IMR-90 (cell line): ENCODE measurements at regions not wholly inside any gene's neighbourhood (a gene's known extent, or its start where the extent isn't known, plus 50 kb on each side); places are given as distances from the start of the nearest gene placed in this dataset.

Source experiments
- ATAC-seq: fragments of 200-7000 bp; cut with Tn5 transposase; 2 replicates; pipeline ENCODE4 v1.9.1; 2020; ENCODE audit warnings: low read depth, mild to moderate bottlenecking, moderate library complexity
- BruUV-seq: library from RNA; stranded (reverse); fragments of 400-500 nt; replicated peaks from 2 replicates; lab custom pipeline; 2021; lab: Mats Ljungman, UMichigan
- CTCF ChIA-PET: fragments of 300-600 bp; formaldehyde crosslinking; extraction: SDS; loops from one replicate; lab custom pipeline; 2021; ENCODE audit warnings: antibody characterized with exemption; lab: Yijun Ruan, JAX
- POLR2A ChIA-PET: fragments of 300-600 bp; sonication (Branson Sonifier 250); formaldehyde crosslinking; loops from one replicate; lab custom pipeline; 2022; ENCODE audit warnings: antibody characterized with exemption; ENCODE audit not compliant: unreplicated experiment; lab: Charles Lee
- DNase-seq: peaks from one replicate; pipeline ENCODE4 v3.0.0; 2013
- H2AFZ ChIP-seq: replicated peaks from 2 replicates; pipeline ENCODE3; 2013; ENCODE audit warnings: low read length, mild to moderate bottlenecking; ENCODE audit not compliant: poor library complexity
- H2AK5ac ChIP-seq: 2 replicates; pipeline ENCODE4 v1.6.1; 2013; ENCODE audit warnings: low read depth, low read length, inconsistent platforms
- H2AK9ac ChIP-seq: replicated peaks from 2 replicates; pipeline ENCODE3; 2013; ENCODE audit warnings: mild to moderate bottlenecking, low read depth, low read length, moderate library complexity; ENCODE audit not compliant: poor library complexity
- H2BK120ac ChIP-seq: 2 replicates; pipeline ENCODE4 v1.6.1; 2013; ENCODE audit warnings: low read depth, low read length, inconsistent platforms
- H2BK15ac ChIP-seq: 3 replicates; pipeline ENCODE4 v1.6.1; 2013; ENCODE audit warnings: low read depth, low read length, inconsistent platforms
- H2BK20ac ChIP-seq: 2 replicates; pipeline ENCODE4 v1.6.1; 2013; ENCODE audit warnings: low read depth, mild to moderate bottlenecking, inconsistent platforms, low read length, moderate library complexity
- H2BK5ac ChIP-seq: 2 replicates; pipeline ENCODE4 v1.6.1; 2013; ENCODE audit warnings: mild to moderate bottlenecking, low read depth, low read length, inconsistent platforms; ENCODE audit not compliant: poor library complexity, severe bottlenecking
- H3K14ac ChIP-seq: replicated peaks from 2 replicates; pipeline ENCODE4 v1.6.1; 2013; ENCODE audit warnings: low read depth, low read length, inconsistent platforms
- H3K18ac ChIP-seq: 2 replicates; pipeline ENCODE4 v1.6.1; 2013; ENCODE audit warnings: low read depth, low read length, control low read depth
- H3K23ac ChIP-seq: 2 replicates; pipeline ENCODE4 v1.6.1; 2013; ENCODE audit warnings: low read depth, low read length, inconsistent platforms
- H3K27ac ChIP-seq: 2 replicates; pipeline ENCODE4 v1.5.1; 2013; ENCODE audit warnings: mild to moderate bottlenecking, control low read depth, low read length; ENCODE audit not compliant: insufficient read depth
- H3K27me3 ChIP-seq: 2 replicates; pipeline ENCODE4 v1.6.1; 2013; ENCODE audit warnings: low read length; ENCODE audit not compliant: control insufficient read depth, insufficient read depth
- H3K36me3 ChIP-seq: 2 replicates; pipeline ENCODE4 v1.6.1; 2013; ENCODE audit warnings: low read length, mixed read lengths; ENCODE audit not compliant: control insufficient read depth, insufficient read depth
- H3K4ac ChIP-seq: 2 replicates; pipeline ENCODE4 v1.6.1; 2013; ENCODE audit warnings: low read depth, low read length, inconsistent platforms
- H3K4me1 ChIP-seq: 2 replicates; pipeline ENCODE4 v1.6.1; 2013; ENCODE audit warnings: low read length, mixed read lengths; ENCODE audit not compliant: control insufficient read depth, insufficient read depth
- H3K4me2 ChIP-seq: 2 replicates; pipeline ENCODE4 v1.6.1; 2013; ENCODE audit warnings: low read depth, mild to moderate bottlenecking, control low read depth, low read length, moderate library complexity
- H3K4me3 ChIP-seq: 2 replicates; pipeline ENCODE4 v1.5.1; 2013; ENCODE audit warnings: low read depth, mild to moderate bottlenecking, control low read depth, low read length, moderate library complexity; ENCODE audit not compliant: insufficient read depth
- H3K56ac ChIP-seq: 2 replicates; pipeline ENCODE4 v1.6.1; 2013; ENCODE audit warnings: low read length, inconsistent platforms; ENCODE audit not compliant: insufficient read depth; ENCODE audit errors: extremely low read depth
- H3K79me1 ChIP-seq, 2 experiments: 2 replicates each; pipeline ENCODE4 v1.6.1; 2013; ENCODE audit warnings: low read length in 2 of 2, inconsistent platforms in 1 of 2, low read depth in 1 of 2
- H3K9ac ChIP-seq: 2 replicates; pipeline ENCODE4 v1.6.1; 2013; ENCODE audit warnings: low read depth, low read length, control low read depth
- H3K9me1 ChIP-seq: 2 replicates; pipeline ENCODE4 v1.6.1; 2013; ENCODE audit warnings: low read length, inconsistent platforms; ENCODE audit not compliant: insufficient read depth
- H3K9me3 ChIP-seq: 2 replicates; pipeline ENCODE4 v1.6.1; 2013; ENCODE audit warnings: low read length; ENCODE audit not compliant: control insufficient read depth, insufficient read depth
- H4K20me1 ChIP-seq: 2 replicates; pipeline ENCODE4 v1.6.1; 2013; ENCODE audit warnings: low read length, inconsistent platforms; ENCODE audit not compliant: insufficient read depth
- H4K5ac ChIP-seq: 2 replicates; pipeline ENCODE4 v1.6.1; 2013; ENCODE audit warnings: mild to moderate bottlenecking, low read depth, low read length, control low read depth
- H4K8ac ChIP-seq, 2 experiments: 2 replicates each; pipeline ENCODE4 v1.6.1; 2013; ENCODE audit warnings: low read depth in 2 of 2, low read length in 2 of 2, control low read depth in 1 of 2, inconsistent platforms in 1 of 2
- H4K91ac ChIP-seq: 2 replicates; pipeline ENCODE4 v1.6.1; 2013; ENCODE audit warnings: low read depth, low read length, inconsistent platforms; ENCODE audit not compliant: insufficient read depth
- CTCF ChIP-seq: conservative IDR thresholded peaks from 2 replicates; pipeline ENCODE4 v1.5.1; 2012; ENCODE audit warnings: mild to moderate bottlenecking, low read depth, low read length, improper control_type of control experiment
- MAFK ChIP-seq: IDR thresholded peaks from 2 replicates; pipeline ENCODE4 v1.6.1; 2012; ENCODE audit warnings: low read depth, low read length, improper control_type of control experiment
- NFE2L2 ChIP-seq: fragments of 150-350 bp; IDR thresholded peaks from 2 replicates; pipeline ENCODE4 v1.6.1; 2016; ENCODE audit warnings: low read depth, mild to moderate bottlenecking, low read length
- POLR2A ChIP-seq: IDR thresholded peaks from 2 replicates; pipeline ENCODE4 v1.6.1; 2012; ENCODE audit warnings: mild to moderate bottlenecking, low read depth, low read length
- RCOR1 ChIP-seq: IDR thresholded peaks from 2 replicates; pipeline ENCODE4 v1.6.1; 2012; ENCODE audit warnings: mild to moderate bottlenecking, low read length, improper control_type of control experiment; ENCODE audit not compliant: insufficient replicate concordance
- WGBS, 2 experiments: methylation state at CpG; one replicate each; pipeline versions ENCODE4 v1.1.5 to v1.1.7; 2013; ENCODE audit warnings: missing lambda C conversion rate in 2 of 2; ENCODE audit not compliant: insufficient read length in 1 of 2; ENCODE audit errors: extremely low coverage in 2 of 2; 5-methylcytosine and 5-hydroxymethylcytosine counted together
- dilution Hi-C: fragments of 300-500 bp; cut with HindIII; formaldehyde crosslinking; loops from one replicate; pipeline ENCODE4 v1.14.3; 2018; ENCODE audit warnings: low sequenced_read_pairs; ENCODE audit not compliant: unreplicated experiment
- in situ Hi-C: fragments of 300-500 bp; cut with MboI; formaldehyde crosslinking; loops from 3 replicates; pipeline ENCODE4 v1.14.3; 2019; ENCODE audit warnings: low sequenced_read_pairs, inconsistent platforms, mixed read lengths
- intact Hi-C: fragments of 100-400 bp; cut with micrococcal nuclease; formaldehyde crosslinking; loops from 2 replicates; pipeline ENCODE4 v1.10.0; 2022

GRCh38 chr7:12821746-12822145, 134.3 kb downstream of the ARL4A start:
- in situ Hi-C loops (no loop called here), dilution Hi-C loops (no loop called here), intact Hi-C loops (no loop called here)
- no peak overlapping the region for H3K9ac ChIP-seq
- no peak overlapping the region for H4K91ac ChIP-seq
- WGBS, 2 experiments, result no CpG with 5 or more reads among the region's 2 CpGs
- no peaks in the 10 kb centered on the region for H3K9me3 ChIP-seq
- no peaks in the 10 kb centered on the region for H3K79me1 ChIP-seq
- ChIA-PET CTCF (no interaction called here), POLR2A (no interaction called here)
- H3K56ac ChIP-seq, result no peak overlapping the region
- no peak overlapping the region for H2BK5ac ChIP-seq
- H2AK5ac ChIP-seq, result no peak overlapping the region
- H3K36me3 ChIP-seq, result no peaks in the 10 kb centered on the region
- DNase-seq (no peak), ATAC-seq (no peak)
- TF ChIP-seq RCOR1, result no peak
- TF ChIP-seq POLR2A, result no peak
- TF ChIP-seq NFE2L2, result no peak
- TF ChIP-seq CTCF, result no peak
- TF ChIP-seq MAFK, result no peak
- H3K23ac ChIP-seq, result no peak overlapping the region
- no peak overlapping the region for H4K5ac ChIP-seq
- H3K27ac ChIP-seq, result no peak overlapping the region
- no peak overlapping the region for H2BK20ac ChIP-seq
- H2BK15ac ChIP-seq, result no peak overlapping the region
- H3K18ac ChIP-seq, result no peak overlapping the region
- H3K4me1 ChIP-seq, result no peaks in the 10 kb centered on the region
- no peak overlapping the region for H3K4ac ChIP-seq
- H3K9me1 ChIP-seq, result no peaks in the 10 kb centered on the region
- H2AK9ac ChIP-seq, result no peak overlapping the region
- no peak overlapping the region for H2BK120ac ChIP-seq
- H3K4me3 ChIP-seq, result no peak overlapping the region
- no peak overlapping the region for H4K8ac ChIP-seq
- H3K27me3 ChIP-seq, result no peaks in the 10 kb centered on the region
- no peak overlapping the region for H3K14ac ChIP-seq
- H4K20me1 ChIP-seq, result no peaks in the 10 kb centered on the region
- no TSS peak for BruUV-seq
- no peak overlapping the region for H2AFZ ChIP-seq
- H3K4me2 ChIP-seq, result no peak overlapping the region
